Tibial artery (tissue), 4 donors: ENCODE measurements at regions not wholly inside any gene's neighbourhood (a gene's known extent, or its start where the extent isn't known, plus 50 kb on each side); places are given as distances from the start of the nearest gene placed in this dataset.

Experiments
- DNase-seq, 2 donors: peaks; one replicate each; pipeline ENCODE4 v3.0.0-alpha.2; 2019
- H3K27ac ChIP-seq, 2 donors: fragments of 200-600 bp; sonication (generic) in 1 of 2; 1 replicate in 1 of 2; 2 replicates in 1 of 2; pipeline ENCODE4 v1.5.1; 2018 to 2019; ENCODE audit warnings: mild to moderate bottlenecking in 1 of 2
- H3K27me3 ChIP-seq, 2 donors: fragments of 200-600 bp; sonication (generic) in 1 of 2; one replicate each; pipeline versions ENCODE4 v1.5.1 to v1.6.0; 2016 to 2019
- H3K36me3 ChIP-seq, 3 donors: fragments of 200-600 bp; sonication (generic) in 2 of 3; one replicate each; pipeline ENCODE4 v1.5.1; 2016 to 2019; ENCODE audit warnings: mild to moderate bottlenecking in 2 of 3
- H3K4me1 ChIP-seq, 4 donors: fragments of 200-600 bp; sonication (generic) in 2 of 4; 1 replicate in 3 of 4; 2 replicates in 1 of 4; pipeline ENCODE4 v1.5.1; 2016 to 2019
- H3K4me3 ChIP-seq, 2 donors: fragments of 200-600 bp; sonication (generic) in 1 of 2; 1 replicate in 1 of 2; 2 replicates in 1 of 2; pipeline ENCODE4 v1.5.1; 2018 to 2019; ENCODE audit warnings: mild to moderate bottlenecking in 2 of 2
- H3K9me3 ChIP-seq, 3 donors: fragments of 200-600 bp; sonication (generic) in 1 of 3; one replicate each; pipeline ENCODE4 v1.5.1; 2016 to 2019
- CTCF ChIP-seq, 2 experiments: fragments of 200-600 bp in 1 of 2; fragments of 450-650 bp in 1 of 2; IDR thresholded peaks; one replicate each; pipeline ENCODE4 v1.5.1; 2017 to 2019; ENCODE audit warnings: antibody characterized with exemption in 2 of 2, mild to moderate bottlenecking in 1 of 2, moderate library complexity in 1 of 2
- intact Hi-C: fragments of 100-400 bp; cut with DNase I; formaldehyde crosslinking; loops from one replicate; pipeline ENCODE4 v1.15.0; 2023; ENCODE audit warnings: low total_unique reads

- DNase-seq, result no peak
- no peak for TF ChIP-seq CTCF (IDR thresholded peaks at IDR 0.05)
- Histone ChIP-seq H3K4me1 (no peaks in the 10 kb centered on the region), H3K9me3 (no peaks in the 10 kb centered on the region), H3K27ac (no peak overlapping the region), H3K36me3 (no peaks in the 10 kb centered on the region), H3K4me3 (no peak overlapping the region), H3K27me3 (no peaks in the 10 kb centered on the region)
- intact Hi-C loops, result no loop called here
Measured at GRCh38 chr14:40436551-40436950, 1004.3 kb upstream of the FBXO33 start.

GRCh38 chr14:40417777-40418401 is 985.7 kb upstream of the FBXO33 start:
- no peak overlapping the region for H3K4me3 ChIP-seq
- H3K27ac ChIP-seq, result no peak overlapping the region
- no peaks in the 10 kb centered on the region for H3K36me3 ChIP-seq
- DNase-seq, result no peak
- peak in 1 of 2 experiments; percentile 10 for TF ChIP-seq CTCF (IDR thresholded peaks at IDR 0.05)
- H3K4me1 ChIP-seq, result no peaks in the 10 kb centered on the region
- H3K9me3 ChIP-seq, result no peaks in the 10 kb centered on the region
- intact Hi-C loops, result no loop called here
- no peaks in the 10 kb centered on the region for H3K27me3 ChIP-seq

GRCh38 chr14:40416565-40416964 is 984.3 kb upstream of the FBXO33 start:
- Histone ChIP-seq H3K27me3 (no peaks in the 10 kb centered on the region), H3K4me1 (no peaks in the 10 kb centered on the region), H3K36me3 (no peaks in the 10 kb centered on the region), H3K9me3 (no peaks in the 10 kb centered on the region), H3K27ac (no peak overlapping the region), H3K4me3 (no peak overlapping the region)
- DNase-seq, result no peak
- TF ChIP-seq CTCF (IDR thresholded peaks at IDR 0.05), result no peak
- intact Hi-C loops, result no loop called here

- no peak overlapping the region for H3K4me3 ChIP-seq
- intact Hi-C loops, result no loop called here
- TF ChIP-seq CTCF (IDR thresholded peaks at IDR 0.05), result no peak
- H3K36me3 ChIP-seq, result no peaks in the 10 kb centered on the region
- H3K27me3 ChIP-seq, result no peaks in the 10 kb centered on the region
- no peak for DNase-seq
- no peaks in the 10 kb centered on the region for H3K4me1 ChIP-seq
- no peaks in the 10 kb centered on the region for H3K9me3 ChIP-seq
- no peak overlapping the region for H3K27ac ChIP-seq
Measured at GRCh38 chr14:40414386-40414785, 982.2 kb upstream of the FBXO33 start.

- no peak for TF ChIP-seq CTCF (IDR thresholded peaks at IDR 0.05)
- Histone ChIP-seq H3K27me3 (no peaks in the 10 kb centered on the region), H3K27ac (no peak overlapping the region), H3K4me1 (no peaks in the 10 kb centered on the region), H3K36me3 (no peaks in the 10 kb centered on the region), H3K4me3 (no peak overlapping the region), H3K9me3 (no peaks in the 10 kb centered on the region)
- no peak for DNase-seq
- intact Hi-C loops, result no loop called here
Measured at GRCh38 chr14:40413136-40413535, 980.9 kb upstream of the FBXO33 start.

GRCh38 chr14:40410708-40411107 is 978.5 kb upstream of the FBXO33 start:
- DNase-seq, result no peak
- TF ChIP-seq CTCF (IDR thresholded peaks at IDR 0.05), result no peak
- intact Hi-C loops, result no loop called here

More at GRCh38 chr14:40410708-40411107, 978.5 kb upstream of the FBXO33 start:
- Histone ChIP-seq H3K4me3 (no peak overlapping the region), H3K27ac (no peak overlapping the region), H3K27me3 (no peaks in the 10 kb centered on the region), H3K9me3 (no peaks in the 10 kb centered on the region), H3K4me1 (no peaks in the 10 kb centered on the region), H3K36me3 (no peaks in the 10 kb centered on the region)
